ENCODE measurements at regions not wholly inside any gene's neighbourhood (a gene's known extent, or its start where the extent isn't known, plus 50 kb on each side); places are given as distances from the start of the nearest gene placed in this dataset.
"Not testable (repeated sequence)": the region's sequence is repeated elsewhere in the genome, so short reads cannot be mapped to it uniquely, and the experiment has no call there.

DNA sequence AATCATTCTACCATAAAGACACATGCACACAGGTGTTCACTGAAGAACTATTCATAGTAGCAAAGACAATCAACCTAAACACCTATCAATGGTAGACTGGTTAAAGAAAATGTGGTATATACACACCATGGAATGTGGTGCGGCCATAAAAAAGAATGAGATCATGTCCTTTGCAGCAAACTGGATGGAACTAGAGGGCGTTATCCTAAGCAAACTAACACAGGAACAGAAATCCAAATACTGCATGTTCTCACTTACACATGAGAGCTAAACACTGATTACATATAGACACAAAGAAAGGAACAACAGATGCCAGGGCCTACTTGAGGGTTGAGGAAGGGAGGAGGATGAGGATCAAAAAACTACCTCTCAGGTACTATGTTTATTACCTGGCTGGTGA, 103.8 kb downstream of the DRD1 start:
- H3K27me3 ChIP-seq = no peaks in the 10 kb centered on the region
- H3K4me1 ChIP-seq = no peaks in the 10 kb centered on the region
- intact Hi-C loops (cut with DNase I; ENCODE audit: low total_unique reads) = no loop called here
- TF ChIP-seq POLR2AphosphoS5 (IDR thresholded peaks at IDR 0.05) (no peak), POLR2A (IDR thresholded peaks at IDR 0.05) (no peak)
- TF ChIP-seq, protein P1, sequence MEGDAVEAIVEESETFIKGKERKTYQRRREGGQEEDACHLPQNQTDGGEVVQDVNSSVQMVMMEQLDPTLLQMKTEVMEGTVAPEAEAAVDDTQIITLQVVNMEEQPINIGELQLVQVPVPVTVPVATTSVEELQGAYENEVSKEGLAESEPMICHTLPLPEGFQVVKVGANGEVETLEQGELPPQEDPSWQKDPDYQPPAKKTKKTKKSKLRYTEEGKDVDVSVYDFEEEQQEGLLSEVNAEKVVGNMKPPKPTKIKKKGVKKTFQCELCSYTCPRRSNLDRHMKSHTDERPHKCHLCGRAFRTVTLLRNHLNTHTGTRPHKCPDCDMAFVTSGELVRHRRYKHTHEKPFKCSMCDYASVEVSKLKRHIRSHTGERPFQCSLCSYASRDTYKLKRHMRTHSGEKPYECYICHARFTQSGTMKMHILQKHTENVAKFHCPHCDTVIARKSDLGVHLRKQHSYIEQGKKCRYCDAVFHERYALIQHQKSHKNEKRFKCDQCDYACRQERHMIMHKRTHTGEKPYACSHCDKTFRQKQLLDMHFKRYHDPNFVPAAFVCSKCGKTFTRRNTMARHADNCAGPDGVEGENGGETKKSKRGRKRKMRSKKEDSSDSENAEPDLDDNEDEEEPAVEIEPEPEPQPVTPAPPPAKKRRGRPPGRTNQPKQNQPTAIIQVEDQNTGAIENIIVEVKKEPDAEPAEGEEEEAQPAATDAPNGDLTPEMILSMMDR (IDR thresholded peaks at IDR 0.05) = no peak
- H3K27ac ChIP-seq = no peak overlapping the region
- no peak overlapping the region for H3K4me3 ChIP-seq
- no peaks in the 10 kb centered on the region for H3K9me3 ChIP-seq
- DNase-seq (ENCODE audit: low spot score in 2 of 2) = no peak
- no peaks in the 10 kb centered on the region for H3K36me3 ChIP-seq

DNA sequence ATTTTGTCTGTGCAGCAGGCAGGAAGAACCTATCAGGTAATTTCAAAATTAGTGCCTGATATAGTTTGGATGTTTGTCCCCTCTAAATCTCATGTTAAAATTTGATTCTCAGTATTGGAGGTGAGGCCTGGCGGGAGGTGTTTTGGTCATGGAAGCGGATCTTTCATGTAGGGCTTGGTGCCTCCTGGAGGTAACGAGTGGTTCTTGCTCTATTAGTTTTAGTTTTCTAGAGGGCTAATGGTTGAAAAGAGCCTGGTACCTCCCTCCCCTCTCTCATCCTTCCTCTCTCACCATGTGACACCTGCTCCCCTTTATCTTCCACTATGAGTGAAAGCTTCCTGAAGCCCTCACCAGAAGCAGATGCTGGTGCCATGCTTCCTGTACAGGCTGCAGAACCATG, 106.3 kb downstream of the DRD1 start:
- Histone ChIP-seq H3K9me3 (no peaks in the 10 kb centered on the region), H3K36me3 (no peaks in the 10 kb centered on the region), H3K27ac (no peak overlapping the region), H3K27me3 (no peaks in the 10 kb centered on the region), H3K4me1 (no peaks in the 10 kb centered on the region), H3K4me3 (no peak overlapping the region)
- DNase-seq (ENCODE audit: low spot score in 2 of 2) = no peak
- intact Hi-C loops (cut with DNase I; ENCODE audit: low total_unique reads) = no loop called here
- TF ChIP-seq POLR2AphosphoS5 (IDR thresholded peaks at IDR 0.05) (no peak), POLR2A (IDR thresholded peaks at IDR 0.05) (no peak)
- TF ChIP-seq, protein P1 (IDR thresholded peaks at IDR 0.05) = no peak

DNA sequence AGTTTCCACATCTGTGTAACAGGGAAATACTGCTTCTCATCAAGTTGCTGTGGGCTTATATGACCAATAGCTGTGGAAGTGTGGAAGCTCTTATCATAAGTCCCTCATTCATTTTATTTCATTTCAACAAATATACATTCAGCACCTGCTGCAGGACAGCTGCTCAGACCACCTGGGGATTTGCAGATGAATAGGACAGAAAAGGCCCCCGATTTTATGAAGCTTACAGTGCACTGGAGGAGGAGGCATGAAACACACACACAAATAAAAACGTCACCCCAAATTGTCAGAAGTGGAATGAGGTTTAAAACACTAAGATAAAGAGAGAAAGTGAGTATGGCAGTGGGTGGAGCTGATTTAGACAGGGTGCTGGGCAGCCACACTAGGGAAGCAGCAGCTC, 107.2 kb downstream of the DRD1 start:
- Histone ChIP-seq H3K4me3 (no peak overlapping the region), H3K9me3 (no peaks in the 10 kb centered on the region), H3K27me3 (no peaks in the 10 kb centered on the region), H3K36me3 (no peaks in the 10 kb centered on the region), H3K27ac (no peak overlapping the region), H3K4me1 (no peaks in the 10 kb centered on the region)
- intact Hi-C loops (cut with DNase I; ENCODE audit: low total_unique reads) = no loop called here
- no peak for TF ChIP-seq POLR2AphosphoS5 (IDR thresholded peaks at IDR 0.05)
- TF ChIP-seq, protein P1 (IDR thresholded peaks at IDR 0.05) = no peak
- TF ChIP-seq POLR2A (IDR thresholded peaks at IDR 0.05) = no peak
- DNase-seq (ENCODE audit: low spot score in 2 of 2) = no peak

DNA sequence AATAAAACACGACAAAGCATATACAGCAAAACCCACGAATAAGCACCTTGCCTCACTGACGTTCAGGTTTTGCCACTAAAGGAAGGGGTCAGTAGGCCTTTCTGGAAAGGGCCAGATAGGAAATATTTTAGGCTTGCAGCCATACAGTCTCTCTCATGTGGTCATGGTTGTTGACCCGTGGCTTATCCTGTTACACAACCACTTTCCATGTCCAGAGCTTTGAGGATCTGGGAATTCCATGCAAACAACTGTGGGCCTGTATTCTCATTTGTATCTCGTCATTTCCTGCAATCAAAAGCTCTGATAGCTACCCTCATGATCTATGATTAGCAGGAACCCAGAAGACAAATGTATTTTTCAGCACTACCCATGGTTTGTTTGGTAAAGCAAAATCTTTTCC, 108.3 kb downstream of the DRD1 start:
- Histone ChIP-seq H3K27me3 (no peaks in the 10 kb centered on the region), H3K4me1 (no peaks in the 10 kb centered on the region), H3K27ac (no peak overlapping the region), H3K36me3 (no peaks in the 10 kb centered on the region), H3K4me3 (no peak overlapping the region), H3K9me3 (no peaks in the 10 kb centered on the region)
- no peak for DNase-seq (ENCODE audit: low spot score in 2 of 2)
- intact Hi-C loops (cut with DNase I; ENCODE audit: low total_unique reads) = no loop called here
- TF ChIP-seq POLR2A (IDR thresholded peaks at IDR 0.05) (no peak), POLR2AphosphoS5 (IDR thresholded peaks at IDR 0.05) (no peak)
- TF ChIP-seq, protein P1 (IDR thresholded peaks at IDR 0.05) = no peak

DNA sequence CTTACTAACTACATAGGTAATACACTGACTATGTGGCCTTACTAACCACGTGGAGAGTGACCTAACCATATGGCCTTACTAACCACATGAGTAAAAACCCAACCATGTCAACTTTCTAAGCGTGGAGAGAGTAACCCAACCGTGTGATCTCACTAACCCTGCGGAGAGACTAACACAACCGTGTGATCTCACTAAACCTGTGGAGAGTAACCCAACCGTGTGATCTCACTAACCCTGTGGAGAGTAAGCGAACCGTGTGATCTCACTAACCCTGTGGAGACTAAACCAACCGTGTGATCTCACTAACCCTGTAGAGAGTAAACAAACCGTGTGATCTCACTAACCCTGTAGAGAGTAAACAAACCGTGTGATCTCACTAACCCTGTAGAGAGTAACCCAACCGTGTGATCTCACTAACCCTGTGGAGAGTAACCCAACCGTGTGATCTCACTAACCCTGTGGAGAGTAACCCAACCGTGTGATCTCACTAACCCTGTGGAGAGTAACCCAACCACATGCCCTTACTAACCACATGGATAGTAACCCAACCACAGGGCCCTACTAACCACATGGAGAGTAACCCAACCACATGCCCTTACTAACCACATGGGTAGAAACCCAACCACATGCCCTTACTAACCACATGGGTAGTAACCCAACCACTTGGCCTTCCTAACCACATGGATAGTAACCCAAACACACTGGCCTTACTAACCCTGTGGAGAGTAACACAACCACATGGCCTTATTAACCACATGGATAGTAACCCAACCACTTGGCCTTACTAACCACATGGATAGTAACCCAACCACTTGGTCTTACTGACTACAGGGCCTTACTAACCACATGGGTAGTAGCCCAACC, 112.6 kb downstream of the DRD1 start:
- peaks cover 0 to 12% of the 10 kb centered on the region in 2 donors for H3K27me3 ChIP-seq
- DNase-seq (ENCODE audit: low spot score in 2 of 2); H3K4me1 ChIP-seq; intact Hi-C loops (cut with DNase I; ENCODE audit: low total_unique reads); H3K9me3 ChIP-seq; H3K27ac ChIP-seq; H3K4me3 ChIP-seq; H3K36me3 ChIP-seq: not testable (repeated sequence)

All from breast epithelium (tissue), 4 donors.